Astrocyte (in vitro differentiated cells and primary cell): ENCODE measurements at regions not wholly inside any gene's neighbourhood (a gene's known extent, or its start where the extent isn't known, plus 50 kb on each side); places are given as distances from the start of the nearest gene placed in this dataset.

ENCODE experiments used
- EZH2 ChIP-seq: IDR thresholded peaks from 2 replicates; pipeline ENCODE4 v1.6.1; 2012; ENCODE audit warnings: mild to moderate bottlenecking, low read length, inconsistent platforms; ENCODE audit not compliant: insufficient read depth
- TF ChIP-seq, protein P1 (sequence below): IDR thresholded peaks from 2 replicates; pipeline ENCODE4 v1.5.1; 2011; ENCODE audit warnings: low read depth, mild to moderate bottlenecking, inconsistent platforms, low read length, moderate library complexity; ENCODE audit not compliant: insufficient read depth

DNA sequence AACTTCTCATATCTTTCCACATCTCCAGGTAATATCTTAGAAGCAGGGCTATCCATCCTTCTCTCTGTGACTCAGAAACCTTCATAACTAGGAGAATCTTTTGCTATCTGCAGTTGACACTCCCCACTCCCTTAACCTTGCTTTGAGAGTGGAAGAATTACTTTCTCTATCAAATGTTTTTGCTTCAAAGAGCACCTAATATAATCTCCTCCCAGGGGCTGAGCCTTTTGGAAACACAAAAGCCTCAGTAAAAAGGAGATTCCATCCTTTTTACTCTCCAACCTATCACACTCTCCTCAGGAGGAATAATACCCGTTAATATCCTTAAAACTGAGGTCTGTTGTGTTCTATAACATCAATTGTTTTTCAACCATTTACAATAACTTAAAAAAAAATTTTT, 94.9 kb upstream of the DNAJC10 start:
- TF ChIP-seq, protein P1, sequence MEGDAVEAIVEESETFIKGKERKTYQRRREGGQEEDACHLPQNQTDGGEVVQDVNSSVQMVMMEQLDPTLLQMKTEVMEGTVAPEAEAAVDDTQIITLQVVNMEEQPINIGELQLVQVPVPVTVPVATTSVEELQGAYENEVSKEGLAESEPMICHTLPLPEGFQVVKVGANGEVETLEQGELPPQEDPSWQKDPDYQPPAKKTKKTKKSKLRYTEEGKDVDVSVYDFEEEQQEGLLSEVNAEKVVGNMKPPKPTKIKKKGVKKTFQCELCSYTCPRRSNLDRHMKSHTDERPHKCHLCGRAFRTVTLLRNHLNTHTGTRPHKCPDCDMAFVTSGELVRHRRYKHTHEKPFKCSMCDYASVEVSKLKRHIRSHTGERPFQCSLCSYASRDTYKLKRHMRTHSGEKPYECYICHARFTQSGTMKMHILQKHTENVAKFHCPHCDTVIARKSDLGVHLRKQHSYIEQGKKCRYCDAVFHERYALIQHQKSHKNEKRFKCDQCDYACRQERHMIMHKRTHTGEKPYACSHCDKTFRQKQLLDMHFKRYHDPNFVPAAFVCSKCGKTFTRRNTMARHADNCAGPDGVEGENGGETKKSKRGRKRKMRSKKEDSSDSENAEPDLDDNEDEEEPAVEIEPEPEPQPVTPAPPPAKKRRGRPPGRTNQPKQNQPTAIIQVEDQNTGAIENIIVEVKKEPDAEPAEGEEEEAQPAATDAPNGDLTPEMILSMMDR: no peak
- TF ChIP-seq EZH2: no peak
